ENCODE measurements at regions not wholly inside any gene's neighbourhood (a gene's known extent, or its start where the extent isn't known, plus 50 kb on each side); places are given as distances from the start of the nearest gene placed in this dataset.

- 59 to 78% methylated on average over 3 of the region's 3 CpGs for WGBS, 2 donors
- intact Hi-C loops (cut with DNase I): no loop called here
- Histone ChIP-seq H3K4me3 (no peak overlapping the region), H3K4me1 (no peaks in the 10 kb centered on the region), H3K9me3 (no peaks in the 10 kb centered on the region), H3K27ac (no peak overlapping the region), H3K27me3 (no peaks in the 10 kb centered on the region), H3K36me3 (no peaks in the 10 kb centered on the region)
- DNase-seq: no peak
- no peak for TF ChIP-seq EP300 (IDR thresholded peaks at IDR 0.05)
- TF ChIP-seq CTCF (IDR thresholded peaks at IDR 0.05): no peak
- TF ChIP-seq POLR2A (IDR thresholded peaks at IDR 0.05): no peak
- no peak for TF ChIP-seq POLR2AphosphoS5 (IDR thresholded peaks at IDR 0.05)
Observed at GRCh38 chr15:61764141-61764540, 296.1 kb downstream of the VPS13C start.

- no peak overlapping the region for H3K4me3 ChIP-seq
- no peaks in the 10 kb centered on the region for H3K27me3 ChIP-seq
- TF ChIP-seq POLR2A (IDR thresholded peaks at IDR 0.05) (no peak), POLR2AphosphoS5 (IDR thresholded peaks at IDR 0.05) (no peak), CTCF (IDR thresholded peaks at IDR 0.05) (no peak), EP300 (IDR thresholded peaks at IDR 0.05) (no peak)
- intact Hi-C loops (cut with DNase I): no loop called here
- H3K9me3 ChIP-seq: no peaks in the 10 kb centered on the region
- DNase-seq: no peak
- WGBS, 2 donors: 52 to 78% methylated on average over 3 of the region's 3 CpGs
- no peak overlapping the region for H3K27ac ChIP-seq
- no peaks in the 10 kb centered on the region for H3K4me1 ChIP-seq
- no peaks in the 10 kb centered on the region for H3K36me3 ChIP-seq
Observed at GRCh38 chr15:61762676-61763075, 297.6 kb downstream of the VPS13C start.

GRCh38 chr15:61759639-61760038 lies 300.6 kb downstream of the VPS13C start:
- no peaks in the 10 kb centered on the region for H3K27me3 ChIP-seq
- no peak for TF ChIP-seq EP300 (IDR thresholded peaks at IDR 0.05)
- no peak for TF ChIP-seq POLR2AphosphoS5 (IDR thresholded peaks at IDR 0.05)
- TF ChIP-seq CTCF (IDR thresholded peaks at IDR 0.05): no peak
- no peak for TF ChIP-seq POLR2A (IDR thresholded peaks at IDR 0.05)
- no peaks in the 10 kb centered on the region for H3K4me1 ChIP-seq
- WGBS, 2 donors: 66 to 85% methylated on average over 2 of the region's 2 CpGs
- no peaks in the 10 kb centered on the region for H3K36me3 ChIP-seq
- H3K9me3 ChIP-seq: no peaks in the 10 kb centered on the region
- H3K27ac ChIP-seq: no peak overlapping the region
- DNase-seq: no peak
- intact Hi-C loops (cut with DNase I): no loop called here
- H3K4me3 ChIP-seq: no peak overlapping the region

GRCh38 chr15:61756071-61756820 lies 304.0 kb downstream of the VPS13C start:
- TF ChIP-seq POLR2AphosphoS5 (IDR thresholded peaks at IDR 0.05) (no peak), EP300 (IDR thresholded peaks at IDR 0.05) (no peak), CTCF (IDR thresholded peaks at IDR 0.05) (no peak), POLR2A (IDR thresholded peaks at IDR 0.05) (no peak)
- H3K36me3 ChIP-seq: no peaks in the 10 kb centered on the region
- no peak overlapping the region for H3K4me3 ChIP-seq
- no peak overlapping the region for H3K27ac ChIP-seq
- 80 to 85% methylated on average over 4 of the region's 4 CpGs for WGBS, 2 donors
- intact Hi-C loops (cut with DNase I): no loop called here
- no peaks in the 10 kb centered on the region for H3K4me1 ChIP-seq
- no peak for DNase-seq
- H3K9me3 ChIP-seq: no peaks in the 10 kb centered on the region
- H3K27me3 ChIP-seq: no peaks in the 10 kb centered on the region

GRCh38 chr15:61755467-61755866 lies 304.8 kb downstream of the VPS13C start:
- no peaks in the 10 kb centered on the region for H3K36me3 ChIP-seq
- no peak for DNase-seq
- WGBS, 2 donors: 78 to 82% methylated on average over 2 of the region's 2 CpGs
- H3K27me3 ChIP-seq: no peaks in the 10 kb centered on the region
- TF ChIP-seq POLR2AphosphoS5 (IDR thresholded peaks at IDR 0.05): no peak
- TF ChIP-seq CTCF (IDR thresholded peaks at IDR 0.05): no peak
- TF ChIP-seq POLR2A (IDR thresholded peaks at IDR 0.05): no peak
- no peak for TF ChIP-seq EP300 (IDR thresholded peaks at IDR 0.05)
- H3K4me3 ChIP-seq: no peak overlapping the region
- no peak overlapping the region for H3K27ac ChIP-seq
- no peaks in the 10 kb centered on the region for H3K9me3 ChIP-seq
- H3K4me1 ChIP-seq: no peaks in the 10 kb centered on the region
- intact Hi-C loops (cut with DNase I): no loop called here
